HG03442 (cell line): ENCODE measurements at regions not wholly inside any gene's neighbourhood (a gene's known extent, or its start where the extent isn't known, plus 50 kb on each side); places are given as distances from the start of the nearest gene placed in this dataset.
A peak's percentile ranks its signal among the peaks of the same experiment; 100 is the strongest.

Experiments
- ATAC-seq: cut with Tn5 transposase; IDR thresholded peaks from one replicate; pipeline ENCODE4 v1.9.1; 2021; ENCODE audit warnings: mild to moderate bottlenecking, moderate library complexity; ENCODE audit not compliant: unreplicated experiment

DNA sequence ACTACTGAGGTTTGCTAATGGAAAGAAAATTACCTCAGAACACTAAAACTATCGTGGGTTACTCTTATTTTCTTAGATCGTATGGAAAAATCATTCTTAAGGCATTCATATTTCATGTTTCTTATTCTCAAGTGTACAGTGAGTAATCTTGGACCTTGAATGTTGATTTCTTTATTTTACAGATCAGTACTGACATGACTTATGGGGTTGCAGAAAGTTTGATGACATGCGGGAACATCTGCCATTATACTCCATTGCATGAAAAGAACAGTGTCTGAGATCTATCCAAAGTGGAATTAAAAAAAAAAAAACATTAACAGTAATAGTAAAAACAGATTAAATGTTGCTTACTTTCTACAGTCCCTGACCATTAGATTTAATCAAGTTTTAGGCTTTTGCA lies 1290.2 kb upstream of the WWC1 start:
- ATAC-seq = no peak

DNA sequence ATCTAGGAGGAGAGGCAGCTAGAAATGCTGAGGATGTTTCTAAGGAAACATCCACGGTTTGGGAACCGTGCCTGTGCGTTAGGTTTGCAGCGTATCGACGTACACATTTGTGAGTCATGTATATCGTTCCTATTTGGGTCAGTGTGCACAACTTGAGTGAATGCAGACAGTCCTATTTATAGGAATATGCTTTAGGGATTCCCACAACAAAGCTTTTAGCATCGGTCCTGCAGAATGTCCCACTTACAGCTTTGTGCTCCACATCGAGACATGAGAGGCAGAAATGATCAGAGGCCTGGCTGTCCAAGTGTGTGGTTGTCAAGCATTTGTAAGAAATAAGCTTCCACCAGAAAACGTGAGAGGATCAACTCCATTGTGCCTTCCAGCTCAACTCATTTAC lies 1282.7 kb upstream of the WWC1 start:
- ATAC-seq = no peak

DNA sequence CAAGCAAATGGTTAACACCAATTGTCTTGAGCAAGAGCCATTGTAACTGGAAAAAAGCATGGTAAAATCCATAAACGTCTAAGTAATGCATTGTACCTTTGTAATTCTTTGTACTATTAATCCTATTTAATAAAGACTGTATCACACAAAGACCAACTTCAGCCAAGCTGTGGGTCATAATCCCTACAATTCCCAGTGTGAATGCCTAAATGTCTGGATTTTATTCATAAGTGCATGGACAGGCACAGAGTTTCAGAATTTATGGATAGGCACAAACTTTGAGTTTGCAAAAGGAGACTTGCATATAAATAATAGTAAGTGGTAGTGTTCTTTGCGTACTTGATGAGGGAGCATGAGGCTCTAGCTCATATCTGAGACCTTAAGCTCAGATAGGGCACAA lies 1280.2 kb upstream of the WWC1 start:
- no peak for ATAC-seq

DNA sequence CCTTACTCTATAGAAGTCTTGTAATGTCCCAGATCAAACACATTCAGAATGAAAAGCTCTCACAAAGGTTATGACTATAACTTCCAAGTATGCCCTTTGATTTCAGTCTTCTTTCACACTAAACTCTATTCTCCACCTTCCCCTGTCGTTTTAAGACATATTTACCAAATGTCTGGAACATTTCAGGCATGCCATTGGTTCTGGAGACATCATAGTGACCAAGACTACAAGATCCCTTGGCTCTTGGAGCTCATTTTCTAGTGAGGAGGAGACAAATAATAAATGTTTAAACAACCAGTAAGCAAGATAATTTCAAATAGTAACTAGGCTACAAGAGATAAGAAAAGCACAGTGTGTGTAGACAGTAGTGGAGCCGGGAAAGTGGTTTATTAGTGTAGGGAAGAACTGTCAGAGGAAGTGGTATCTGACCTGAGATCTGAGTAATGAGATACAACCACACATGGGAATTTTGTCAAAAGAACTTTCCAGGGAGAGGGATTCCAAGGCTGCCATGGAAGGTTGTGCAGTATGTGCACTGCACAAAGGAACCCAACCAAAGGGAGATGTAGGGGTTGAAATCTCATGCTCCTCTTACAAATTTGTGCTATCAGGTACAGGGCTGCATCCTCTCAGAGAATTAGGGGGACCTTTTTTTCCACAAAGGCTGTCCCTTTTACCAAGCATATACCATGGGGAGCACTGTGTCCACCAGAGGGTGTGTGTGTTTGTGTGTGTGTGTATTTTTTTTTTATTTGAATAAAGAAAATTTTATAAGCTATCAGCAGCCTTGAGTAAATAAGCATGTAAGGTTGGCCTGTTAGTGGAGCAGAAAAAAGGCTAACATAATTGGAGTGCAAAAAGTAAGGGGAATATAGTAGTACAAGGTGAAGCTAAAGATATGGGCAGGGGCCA lies 1279.1 kb upstream of the WWC1 start:
- no peak for ATAC-seq

DNA sequence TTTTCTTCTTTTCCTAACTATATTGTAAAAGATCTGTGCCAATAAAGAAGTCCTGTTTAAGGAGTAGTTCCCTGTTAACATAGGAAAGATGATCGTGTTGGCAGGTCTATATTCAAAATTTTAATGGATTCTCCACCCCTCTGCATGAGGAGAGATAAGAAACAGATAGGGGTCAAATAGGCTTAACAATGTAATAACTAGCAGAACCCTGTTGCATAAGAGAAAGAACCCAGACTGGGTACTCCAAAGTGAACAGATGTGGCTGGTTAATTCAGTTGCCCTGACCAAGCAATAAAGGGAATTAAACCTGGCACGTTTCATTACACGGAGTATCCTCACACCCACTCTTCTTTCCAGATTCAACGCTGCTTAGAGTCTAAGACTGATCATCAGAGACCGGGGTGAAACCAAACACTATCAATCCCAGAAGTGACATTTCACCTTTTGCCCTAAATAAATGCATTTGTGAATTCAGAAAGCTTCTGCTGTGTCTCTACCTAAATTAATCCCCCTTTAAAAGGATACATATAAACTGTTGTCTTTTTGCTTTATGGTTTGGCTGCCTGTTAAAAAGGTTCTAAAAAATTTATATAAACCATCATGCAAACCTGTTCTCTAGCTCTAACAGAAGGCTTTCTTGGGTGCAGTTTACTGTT lies 1276.9 kb upstream of the WWC1 start:
- ATAC-seq = no peak

DNA sequence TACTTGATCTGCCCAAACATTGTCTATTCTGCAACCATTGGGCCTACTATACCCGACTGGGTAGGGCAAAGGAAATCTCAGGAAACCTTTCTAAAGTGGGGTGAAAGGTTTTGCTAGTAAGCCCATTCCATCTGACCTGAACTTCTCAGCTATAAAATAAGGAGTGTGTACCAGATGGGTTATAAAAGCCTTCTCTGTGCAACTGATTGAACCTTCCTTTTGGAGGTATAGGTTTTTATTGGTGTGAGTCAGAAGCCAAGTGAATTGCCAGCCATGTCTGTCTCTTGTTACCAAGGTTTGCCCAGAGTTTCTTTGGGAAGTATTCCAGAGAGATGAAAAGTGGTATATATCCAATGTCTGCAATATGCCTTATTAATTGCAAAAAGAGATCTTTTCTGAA lies 1271.0 kb upstream of the WWC1 start:
- ATAC-seq = no peak

DNA sequence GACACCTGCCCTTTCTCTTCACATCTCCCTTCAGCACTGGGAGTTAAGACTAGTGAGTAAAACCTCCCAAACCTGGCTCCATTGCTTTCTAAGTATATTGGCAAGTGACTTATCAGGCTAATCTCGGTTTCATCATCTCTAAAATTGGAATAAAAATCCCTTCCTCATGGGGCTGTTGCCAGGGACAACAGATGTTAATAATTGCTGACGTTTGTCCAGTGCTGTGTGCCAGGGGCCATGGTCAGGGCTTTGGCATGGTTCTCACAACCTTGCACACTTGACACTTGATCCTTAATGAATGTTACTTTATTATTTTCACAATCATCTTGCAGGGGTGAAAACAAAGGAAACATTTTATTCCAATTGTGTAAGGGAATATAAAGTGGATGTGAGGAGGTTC lies 1262.0 kb upstream of the WWC1 start:
- ATAC-seq = no peak

DNA sequence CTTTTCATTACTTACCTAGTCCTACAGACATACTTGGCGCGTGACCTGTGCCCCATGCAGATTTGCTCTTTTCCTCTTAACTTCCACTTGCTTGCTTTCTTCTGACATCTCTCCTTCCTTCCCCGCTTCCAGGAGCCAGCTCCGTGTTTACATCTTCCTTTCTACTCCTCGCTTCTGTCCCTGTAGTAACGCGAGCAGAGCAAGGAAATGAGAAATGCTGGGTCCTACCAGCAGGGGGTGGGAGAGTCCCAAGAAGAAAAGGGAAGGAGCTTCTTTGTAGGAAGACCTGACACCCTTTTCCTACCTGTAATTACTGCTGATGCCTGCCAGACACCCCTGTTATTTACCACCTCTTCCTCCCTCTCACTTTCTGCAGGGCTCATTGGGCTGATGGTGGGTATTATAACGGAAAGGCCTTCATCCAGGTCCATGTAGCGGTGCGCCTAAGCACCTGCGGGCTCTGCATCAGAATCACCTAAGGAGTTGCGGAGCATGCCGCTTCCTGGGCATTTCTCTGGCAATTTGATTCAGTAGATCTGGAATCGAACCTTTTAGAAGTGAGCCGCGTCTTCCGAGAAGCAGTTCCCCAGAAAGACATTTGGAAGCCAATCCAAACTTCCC lies 1260.8 kb upstream of the WWC1 start:
- ATAC-seq = no peak

DNA sequence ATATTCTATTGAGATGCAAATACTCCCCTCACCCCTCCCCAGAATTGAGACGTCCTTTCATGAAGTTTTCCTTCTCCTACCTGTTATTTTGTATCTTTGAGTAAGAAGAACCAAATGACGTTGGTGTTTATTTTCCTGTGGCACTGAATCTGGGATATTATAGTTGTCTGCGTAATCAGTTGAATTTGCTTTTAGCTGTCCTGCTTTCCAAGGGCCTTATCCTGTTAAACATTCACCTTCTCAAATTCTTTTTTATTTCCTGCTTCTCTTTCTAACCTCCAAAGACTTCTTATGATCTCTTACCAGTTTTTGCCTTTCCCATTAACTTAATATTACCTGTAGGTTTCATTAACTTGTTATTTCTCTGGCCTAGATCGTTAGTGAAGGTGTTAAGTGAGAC lies 1254.9 kb upstream of the WWC1 start:
- ATAC-seq = no peak

DNA sequence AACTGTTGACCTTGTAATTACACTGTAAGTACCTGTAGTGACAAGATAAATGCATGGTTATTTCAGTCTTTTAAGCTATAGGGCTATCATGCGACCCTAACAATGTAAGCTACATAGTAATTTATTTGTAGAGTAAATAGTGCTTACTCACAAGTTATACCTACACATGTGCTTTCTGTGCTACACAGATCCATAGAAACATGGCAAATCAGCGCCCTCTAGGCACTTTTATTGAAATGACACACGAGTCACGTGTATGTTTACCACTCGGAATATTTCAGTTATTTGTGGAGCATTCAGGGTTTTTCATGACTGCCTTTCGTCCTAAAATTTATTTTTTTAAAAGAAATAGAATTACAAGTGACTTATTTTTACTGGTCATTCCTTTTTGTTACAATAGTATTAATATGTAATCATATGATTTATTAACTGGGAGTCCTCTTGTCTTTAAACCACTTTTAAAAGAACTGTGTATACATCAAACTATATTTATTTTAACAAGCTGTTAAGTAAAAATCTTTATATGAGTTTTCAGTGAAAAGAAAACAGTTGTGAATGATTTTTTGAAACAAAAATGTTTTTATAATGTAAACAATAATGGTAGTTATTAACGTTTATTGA lies 1242.3 kb upstream of the WWC1 start:
- peak; percentile 68 for ATAC-seq

DNA sequence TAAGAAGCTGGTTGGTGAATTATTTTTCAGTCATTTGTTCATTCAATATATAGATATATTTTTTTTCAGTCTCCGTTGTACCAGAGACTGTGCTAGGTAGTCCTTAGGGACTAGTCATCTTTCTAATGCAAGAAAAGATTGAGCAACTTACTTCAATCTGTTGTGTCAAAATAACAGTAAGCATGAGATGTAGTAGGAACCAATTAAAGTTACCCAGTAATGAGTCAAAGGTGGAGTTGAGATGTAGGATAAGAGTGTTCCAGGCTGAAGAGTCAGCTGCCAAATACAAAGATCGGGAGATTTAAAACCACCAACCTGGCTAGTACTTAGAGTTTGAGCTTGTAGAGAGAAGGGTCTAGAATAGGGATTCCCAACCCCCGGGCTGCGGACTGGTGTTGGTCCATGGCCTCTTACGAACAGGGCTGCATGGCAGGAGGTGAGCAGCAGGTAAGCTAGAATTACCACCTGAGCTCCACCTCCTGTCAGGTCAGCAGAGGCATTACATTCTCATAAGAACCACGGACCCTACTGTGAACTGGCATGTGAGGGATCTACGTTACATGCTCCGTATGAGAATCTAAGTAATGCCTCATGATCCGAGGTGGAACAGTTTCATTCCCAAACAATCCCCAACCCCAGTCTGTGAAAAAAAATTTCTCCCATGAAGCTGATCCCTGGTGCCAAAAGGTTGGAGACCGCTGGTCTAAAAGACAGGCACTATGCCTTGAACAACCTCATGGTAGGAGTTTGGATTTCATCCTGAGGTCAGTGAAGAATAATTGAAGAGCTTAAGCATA lies 1241.5 kb upstream of the WWC1 start:
- no peak for ATAC-seq

DNA sequence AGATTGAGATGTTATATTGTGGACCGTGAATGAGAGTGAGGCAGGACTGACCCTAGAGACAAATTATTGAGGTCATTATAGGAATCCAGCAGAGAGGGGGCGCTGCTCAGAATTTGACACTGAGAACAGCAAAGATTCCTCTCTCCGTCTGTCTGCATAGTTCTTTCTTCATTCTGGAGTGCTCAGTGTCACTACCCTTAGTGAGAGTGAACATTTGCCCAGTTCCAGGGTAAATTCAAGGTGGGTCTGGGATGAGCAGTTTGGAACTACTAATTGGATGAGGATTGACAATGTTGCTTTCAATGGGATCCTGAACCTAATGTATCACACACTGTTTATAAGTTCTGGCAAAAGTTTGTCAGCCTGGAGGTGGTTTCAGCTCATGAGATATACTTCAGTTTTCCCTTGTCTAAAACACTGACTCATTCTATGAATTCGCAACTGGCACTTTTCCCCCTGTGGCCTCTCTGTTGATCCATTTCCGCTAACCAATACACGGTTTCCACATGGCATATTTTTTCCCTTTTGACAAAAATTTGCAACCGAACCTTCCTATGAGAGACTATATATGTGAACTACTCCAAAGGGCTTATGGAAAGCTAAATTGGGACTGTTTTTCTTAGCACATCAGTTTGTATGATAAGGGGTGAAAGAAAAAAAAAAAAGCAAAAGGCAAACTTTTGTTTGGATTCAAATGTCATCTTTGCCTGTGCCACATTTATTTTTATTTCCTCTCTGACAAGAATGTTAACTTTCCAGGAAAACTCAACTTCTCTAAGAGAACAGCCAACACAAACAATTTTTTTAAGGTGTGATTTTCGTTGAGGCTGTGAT lies 1240.7 kb upstream of the WWC1 start:
- ATAC-seq = no peak

DNA sequence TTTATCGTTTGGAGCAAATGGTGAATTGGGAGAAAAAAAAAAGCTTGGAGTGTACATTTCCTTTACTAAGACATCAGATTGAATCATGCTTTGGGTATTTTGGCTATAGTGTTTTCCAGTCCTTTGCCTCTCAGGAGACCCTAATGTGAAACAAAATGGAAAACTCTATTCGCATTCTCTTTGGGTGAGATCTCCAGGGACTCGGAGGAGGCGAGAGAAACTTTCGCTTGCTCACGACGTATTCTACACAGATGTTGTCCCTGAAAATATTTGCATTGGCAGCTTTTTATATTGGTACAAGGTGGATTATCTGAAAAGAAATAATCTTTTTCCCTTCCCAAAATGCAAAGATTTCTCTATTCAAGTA lies 1240.1 kb upstream of the WWC1 start:
- no peak for ATAC-seq

DNA sequence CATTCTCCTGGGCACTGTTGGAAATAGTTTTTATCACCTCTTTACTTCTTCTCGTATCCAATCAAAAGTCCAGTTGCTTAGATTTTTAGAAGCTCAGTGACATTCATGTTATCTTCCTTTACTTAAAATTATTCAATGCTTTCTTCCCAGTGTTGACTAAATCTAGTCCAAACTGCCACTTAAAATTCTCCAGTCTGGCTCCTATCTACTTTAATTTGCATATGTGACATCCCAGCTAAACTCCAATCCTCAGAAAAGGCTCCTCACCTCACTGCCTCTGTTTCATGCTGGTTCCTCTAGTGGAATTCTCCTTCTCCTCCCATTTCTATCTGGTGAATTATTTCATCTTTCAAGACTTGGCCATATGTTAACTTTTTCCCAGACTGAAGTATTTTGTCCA lies 1238.7 kb upstream of the WWC1 start:
- ATAC-seq = no peak

DNA sequence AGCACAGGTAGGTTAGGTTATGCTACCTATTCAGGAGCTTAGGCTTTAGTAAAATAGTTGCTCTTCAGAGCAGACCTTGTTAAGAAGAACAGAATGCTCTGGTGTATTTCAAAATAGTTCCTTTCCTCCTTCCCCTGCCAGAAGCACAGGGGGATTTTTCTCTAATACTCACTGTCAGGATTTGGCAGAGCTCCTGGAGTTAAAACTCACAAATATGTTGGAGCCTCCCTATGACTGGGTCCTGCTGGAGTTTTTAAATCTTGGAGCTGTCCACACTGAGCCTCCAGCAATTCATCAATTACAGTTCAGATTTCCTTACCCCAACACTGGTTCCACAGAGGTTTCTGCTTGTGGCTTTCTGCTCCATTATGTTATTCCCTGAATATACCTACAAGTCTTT lies 1233.8 kb upstream of the WWC1 start:
- ATAC-seq = no peak

DNA sequence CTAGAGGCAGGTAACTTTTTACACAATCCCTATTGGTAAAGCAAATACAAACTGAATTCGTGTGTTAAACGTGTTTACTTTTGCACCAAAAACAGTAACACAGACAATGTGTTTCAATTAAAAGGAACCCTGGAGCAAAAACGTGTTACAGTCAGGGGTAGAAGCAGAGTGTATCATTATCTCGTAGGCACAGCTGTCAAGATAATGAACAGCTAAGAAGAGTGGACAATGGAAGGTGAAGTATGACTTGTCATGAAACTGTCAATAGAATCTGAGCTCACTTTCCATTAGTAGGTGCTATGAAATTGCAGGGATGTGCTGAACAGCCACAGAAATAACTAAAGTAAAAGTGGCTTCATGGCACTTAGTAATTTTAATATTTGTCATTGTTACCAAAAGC lies 1229.8 kb upstream of the WWC1 start:
- no peak for ATAC-seq

DNA sequence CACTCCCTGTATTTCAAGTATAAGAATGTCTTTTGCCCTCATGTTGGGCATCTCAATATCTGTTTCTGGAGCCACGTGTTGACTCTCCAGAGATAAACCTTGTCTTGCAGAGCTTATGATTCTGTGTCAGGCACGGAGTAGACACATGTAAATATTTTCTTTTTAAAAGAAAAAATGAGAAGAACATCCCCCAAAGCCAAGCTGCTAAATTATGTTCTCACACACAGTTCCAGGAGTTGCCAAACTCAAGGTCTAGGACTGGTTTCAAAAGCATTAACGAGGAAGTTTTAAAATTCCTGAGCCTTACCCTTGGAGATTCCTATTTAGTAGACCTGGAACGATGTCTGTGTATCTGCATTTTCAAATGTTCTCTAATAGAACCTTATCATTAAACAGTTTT lies 1228.3 kb upstream of the WWC1 start:
- ATAC-seq = no peak

DNA sequence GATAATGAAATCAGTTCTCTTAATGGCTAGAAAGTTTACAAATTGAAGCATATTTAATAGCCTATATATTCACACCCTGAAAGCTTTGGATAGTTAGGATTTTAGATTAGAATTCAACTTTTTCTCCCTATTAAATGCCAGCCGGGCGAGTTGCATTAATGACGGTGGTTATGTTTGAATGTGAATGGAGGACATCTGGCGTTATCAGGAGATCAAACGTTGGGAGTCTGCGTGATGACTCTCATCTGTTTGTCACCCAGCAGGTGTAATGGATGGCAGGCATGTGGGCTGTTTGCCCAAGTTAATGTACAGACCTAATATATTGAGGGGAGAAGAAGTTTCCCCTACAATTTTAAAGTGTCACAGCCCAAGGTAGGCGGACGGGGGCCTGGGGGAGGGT lies 1227.7 kb upstream of the WWC1 start:
- no peak for ATAC-seq

DNA sequence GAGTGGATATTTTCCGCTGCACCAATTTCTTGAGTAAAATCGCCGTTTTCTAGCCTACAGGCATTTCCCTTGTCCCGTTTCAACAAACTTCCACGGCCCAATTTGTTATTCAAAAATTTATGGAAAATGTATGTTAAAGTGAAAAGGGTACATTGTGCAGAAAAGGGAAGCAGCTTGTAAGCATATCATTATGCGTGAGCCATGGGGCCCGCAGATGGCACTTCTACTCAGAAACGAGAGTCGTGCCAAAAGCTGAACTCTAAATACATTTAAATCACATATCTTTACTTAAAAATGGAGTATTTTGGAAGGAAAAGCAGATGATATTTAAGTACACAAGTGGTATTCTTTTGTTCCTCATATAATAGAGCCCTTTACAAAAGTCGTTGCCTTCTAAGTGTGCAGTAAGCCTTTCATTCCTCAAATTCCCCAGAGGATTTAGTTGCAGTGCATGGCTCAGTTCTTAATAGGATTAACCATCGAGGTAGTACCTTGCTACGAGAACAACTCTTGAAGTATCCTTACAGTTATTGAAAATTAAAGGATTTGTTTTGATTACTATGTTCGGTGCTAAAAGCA lies 1227.2 kb upstream of the WWC1 start:
- no peak for ATAC-seq

DNA sequence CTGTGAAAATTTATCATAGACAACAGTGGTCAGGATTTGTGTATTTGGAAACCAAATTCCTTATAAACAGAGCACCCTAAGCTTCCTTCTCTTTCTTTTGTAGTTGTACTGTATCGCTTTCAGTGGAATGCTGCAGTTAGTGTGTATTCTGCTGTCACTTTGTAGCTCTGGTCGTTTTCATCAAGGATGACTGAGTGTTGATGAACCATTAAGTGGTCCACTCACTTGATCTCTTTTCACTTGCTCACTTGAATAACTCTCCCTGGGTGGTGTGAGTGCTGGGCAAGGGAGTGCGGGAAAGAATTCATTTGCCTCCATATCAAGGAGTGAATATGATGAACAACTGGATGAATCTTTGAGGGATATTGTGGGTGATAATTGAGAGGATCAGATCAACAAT lies 1225.7 kb upstream of the WWC1 start:
- no peak for ATAC-seq
